Middle frontal gyrus (tissue), 1 donor: ENCODE measurements at regions not wholly inside any gene's neighbourhood (a gene's known extent, or its start where the extent isn't known, plus 50 kb on each side); places are given as distances from the start of the nearest gene placed in this dataset.

Source experiments
- DNase-seq: peaks from one replicate; pipeline ENCODE4 v3.0.0-alpha.2; 2015; ENCODE audit warnings: low spot score; ENCODE audit errors: extremely low spot score

DNA sequence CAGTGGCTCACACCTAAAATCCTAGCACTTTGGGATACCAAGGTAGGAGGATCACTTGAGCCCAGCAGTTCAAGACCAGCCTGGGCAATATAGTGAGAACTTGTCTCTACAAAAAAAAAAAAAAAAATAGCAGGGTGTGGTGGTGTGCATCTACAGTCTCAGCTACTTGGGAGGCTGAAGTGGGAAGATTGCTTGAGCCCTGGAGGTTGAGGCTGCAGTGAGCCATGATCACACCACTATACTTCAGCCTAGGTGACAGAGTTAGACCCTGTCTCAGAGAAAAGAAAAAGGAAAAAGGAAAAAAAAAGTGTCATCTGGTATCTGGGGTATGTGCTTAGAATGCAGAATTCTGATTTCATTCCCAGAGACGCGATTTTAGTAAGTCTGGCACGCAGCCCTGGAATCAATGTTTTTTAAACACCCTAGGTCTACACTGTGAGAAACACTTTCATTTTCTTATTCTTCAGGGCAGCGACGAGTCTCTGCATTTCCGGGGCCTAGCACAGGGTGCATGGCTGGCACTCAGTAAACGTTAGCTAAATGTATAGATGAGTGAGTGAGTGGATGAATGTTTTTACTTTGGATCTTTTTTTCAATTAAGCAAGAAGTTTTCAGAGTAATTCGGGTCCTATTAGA is 243.8 kb upstream of the PWP1 start:
- no peak for DNase-seq

GRCh38 chr12:107442326-107442987 is 243.1 kb upstream of the PWP1 start:
- no peak for DNase-seq

GRCh38 chr12:107443320-107444090 is 242.1 kb upstream of the PWP1 start:
- DNase-seq = no peak

DNA sequence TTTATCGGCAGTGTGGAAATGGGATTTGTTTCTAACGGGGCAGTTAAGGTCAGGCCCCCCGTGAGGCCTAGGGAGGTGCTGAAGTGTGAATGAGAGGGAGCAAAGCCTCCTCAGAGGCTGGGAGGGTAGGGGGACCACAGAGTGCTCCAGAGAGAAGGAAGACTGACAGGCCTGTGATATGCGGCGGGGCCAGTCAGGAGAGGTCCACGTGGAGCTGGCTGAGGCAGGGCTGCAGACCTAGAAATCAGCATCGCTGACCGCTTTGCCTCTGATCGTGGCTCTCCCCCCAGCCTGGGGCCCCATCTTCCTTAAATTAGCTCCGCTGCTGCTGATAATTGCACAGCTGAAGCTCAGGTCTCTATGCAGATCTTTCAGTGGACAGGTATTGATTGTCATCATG is 240.8 kb upstream of the PWP1 start:
- DNase-seq = no peak

GRCh38 chr12:107446476-107446875 is 239.1 kb upstream of the PWP1 start:
- no peak for DNase-seq

DNA sequence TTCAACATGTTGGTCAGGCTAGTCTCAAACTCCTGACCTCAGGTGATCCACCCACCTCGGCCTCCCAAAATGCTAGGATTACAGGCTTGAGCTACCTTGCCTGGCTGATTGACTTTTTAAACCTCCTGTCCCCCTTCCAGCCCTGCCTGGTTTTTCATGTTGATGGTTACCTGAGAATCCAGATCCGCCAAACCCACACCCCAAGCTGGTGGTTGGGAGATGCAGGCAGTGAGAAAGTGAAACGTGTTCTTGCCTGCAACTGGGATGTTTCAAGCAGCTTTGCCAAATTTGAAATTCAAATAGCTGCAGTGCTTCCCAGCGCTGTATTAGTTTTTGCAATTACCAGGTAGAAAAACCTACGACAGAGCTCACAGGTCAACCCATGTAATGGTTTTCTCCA is 238.3 kb upstream of the PWP1 start:
- no peak for DNase-seq

- no peak for DNase-seq
Observed at GRCh38 chr12:107448198-107448597, 237.4 kb upstream of the PWP1 start.

- DNase-seq = no peak
Observed at GRCh38 chr12:107449891-107450290, 235.7 kb upstream of the PWP1 start.

- DNase-seq = no peak
Observed at GRCh38 chr12:107450541-107450940, 235.1 kb upstream of the PWP1 start.

DNA sequence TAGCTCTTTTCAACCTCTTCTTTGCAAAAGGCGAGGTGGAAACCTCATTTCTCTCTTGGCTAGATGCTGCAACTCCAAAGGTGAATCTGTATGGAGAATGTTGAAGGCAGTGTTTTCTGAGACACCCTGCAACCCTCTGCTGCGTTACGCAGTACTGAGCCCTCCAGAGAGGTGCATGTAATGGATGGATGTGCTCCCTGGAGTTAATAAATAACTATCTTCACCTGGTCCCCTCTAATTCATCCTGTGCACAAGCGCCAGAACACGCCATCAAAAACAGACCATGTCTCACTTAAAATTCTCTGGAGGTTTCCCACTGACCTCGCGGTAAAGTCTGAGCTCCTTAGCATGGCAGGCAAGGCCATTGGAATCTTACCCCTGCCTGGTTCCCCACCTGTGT is 234.4 kb upstream of the PWP1 start:
- no peak for DNase-seq

DNA sequence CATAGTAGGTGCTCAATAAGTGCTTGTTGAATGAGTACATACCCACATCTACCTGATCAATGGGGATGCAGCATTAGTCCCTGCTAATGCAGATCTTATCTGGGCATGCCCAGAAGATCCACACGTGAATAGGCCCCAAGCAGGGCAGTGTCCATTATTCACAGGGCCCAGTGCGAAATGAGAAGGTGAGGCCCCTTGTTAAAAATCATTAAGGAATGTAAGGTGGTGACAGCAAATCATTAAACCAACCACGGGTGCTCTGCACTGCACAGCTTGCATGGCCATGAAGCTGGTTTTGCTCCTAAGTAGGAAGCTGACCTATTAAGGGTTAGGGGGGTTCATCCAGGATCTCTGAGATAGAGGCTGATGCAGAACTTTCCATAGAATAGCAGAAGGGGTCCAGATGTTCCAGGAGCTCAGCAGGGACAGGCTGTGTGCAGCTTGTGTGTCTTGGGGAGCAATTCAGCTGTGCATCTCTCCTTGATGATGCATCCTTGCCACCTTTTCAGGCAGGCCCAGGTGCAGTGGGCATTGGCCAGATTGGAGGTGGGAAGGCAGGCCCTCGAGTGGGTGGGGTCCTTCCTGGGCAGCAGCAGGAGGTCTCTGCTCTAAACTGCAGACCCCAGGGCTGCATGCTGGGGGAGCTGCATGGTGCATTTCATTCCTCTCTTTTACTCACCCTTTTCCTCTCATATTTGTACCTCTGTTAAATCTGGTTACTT is 231.3 kb upstream of the PWP1 start:
- DNase-seq = no peak

DNA sequence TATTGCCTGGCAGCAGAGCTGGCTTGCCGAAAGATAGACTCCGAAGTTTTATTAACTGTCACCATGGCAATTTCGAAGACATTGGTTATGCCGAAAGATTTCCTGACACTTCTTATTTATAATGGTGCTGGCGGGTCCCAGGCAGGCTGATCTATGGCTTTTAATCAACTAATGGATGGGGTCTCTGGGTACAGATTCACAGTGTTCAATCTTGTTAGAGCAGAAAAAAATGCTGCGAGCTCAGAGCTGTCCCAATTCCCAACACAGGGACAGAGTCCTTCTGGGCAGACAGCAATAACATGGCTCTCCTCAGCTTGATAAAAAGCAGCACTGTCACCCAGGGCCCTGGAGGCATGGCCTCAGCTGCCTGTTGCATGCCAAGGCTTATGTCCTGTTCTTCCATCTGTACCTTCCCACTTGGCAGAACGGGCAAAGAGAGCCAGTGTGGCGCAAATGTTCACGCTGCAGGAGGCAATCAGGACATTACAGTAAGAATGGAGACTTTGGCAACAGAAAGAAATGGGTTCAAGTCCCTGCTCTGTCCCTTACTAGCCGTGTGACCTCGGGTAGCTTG is 228.2 kb upstream of the PWP1 start:
- no peak for DNase-seq

GRCh38 chr12:107458163-107458562 is 227.4 kb upstream of the PWP1 start:
- DNase-seq = no peak

- DNase-seq = no peak
Observed at GRCh38 chr12:107458990-107459389, 226.6 kb upstream of the PWP1 start.

- DNase-seq = no peak
Observed at GRCh38 chr12:107459641-107460040, 226.0 kb upstream of the PWP1 start.

- DNase-seq = no peak
Observed at GRCh38 chr12:107461222-107461975, 224.2 kb upstream of the PWP1 start.

- no peak for DNase-seq
Observed at GRCh38 chr12:107462428-107463332, 222.9 kb upstream of the PWP1 start.

GRCh38 chr12:107464644-107465043 is 221.0 kb upstream of the PWP1 start:
- DNase-seq = no peak

DNA sequence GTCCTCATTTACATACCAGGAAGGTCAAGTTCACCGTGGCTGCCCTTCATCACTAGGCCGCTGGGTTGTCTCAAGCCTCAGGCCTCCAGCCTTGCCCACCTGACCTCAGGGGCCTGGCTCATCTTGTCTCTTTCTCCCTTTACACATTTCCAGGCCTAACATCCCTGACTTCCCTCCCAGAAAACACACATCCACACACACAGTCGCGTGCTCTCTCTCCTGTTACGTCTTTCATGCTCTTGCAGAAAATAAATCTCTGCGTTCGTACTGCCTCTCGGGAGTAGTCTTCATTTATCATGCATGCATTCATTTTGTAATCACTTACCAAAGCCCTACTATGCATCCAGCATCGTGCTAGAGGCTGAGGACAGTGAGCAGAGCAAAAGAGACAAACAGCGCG is 220.0 kb upstream of the PWP1 start:
- no peak for DNase-seq

DNA sequence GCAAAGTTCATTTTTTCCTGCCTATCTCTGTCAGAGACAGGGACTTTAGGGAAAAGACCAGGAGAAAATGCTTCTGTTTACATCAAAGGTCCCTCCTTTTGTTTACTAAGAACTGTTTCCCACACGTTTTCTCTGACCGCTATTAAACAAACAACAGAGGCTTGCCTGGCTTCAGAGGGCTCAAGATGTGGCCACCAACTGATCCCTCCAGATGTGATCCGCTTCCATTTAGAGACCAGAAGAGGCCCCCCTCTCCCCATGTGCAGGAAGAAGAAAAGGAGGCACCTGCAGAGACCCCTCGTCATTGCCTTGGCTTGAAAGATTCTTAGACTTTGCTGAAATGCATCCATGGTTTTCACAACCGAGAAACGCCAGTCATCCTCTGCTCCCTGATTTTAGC is 217.9 kb upstream of the PWP1 start:
- no peak for DNase-seq
